ENCODE measurements at regions not wholly inside any gene's neighbourhood (a gene's known extent, or its start where the extent isn't known, plus 50 kb on each side); places are given as distances from the start of the nearest gene placed in this dataset.

GRCh38 chr2:49861821-49862220 is 707.5 kb upstream of the FSHR start:
- no peak for TF ChIP-seq CTCF (IDR thresholded peaks at IDR 0.05; ENCODE audit: insufficient read depth, low read length)
- no peak for DNase-seq (ENCODE audit: low read depth)

DNA sequence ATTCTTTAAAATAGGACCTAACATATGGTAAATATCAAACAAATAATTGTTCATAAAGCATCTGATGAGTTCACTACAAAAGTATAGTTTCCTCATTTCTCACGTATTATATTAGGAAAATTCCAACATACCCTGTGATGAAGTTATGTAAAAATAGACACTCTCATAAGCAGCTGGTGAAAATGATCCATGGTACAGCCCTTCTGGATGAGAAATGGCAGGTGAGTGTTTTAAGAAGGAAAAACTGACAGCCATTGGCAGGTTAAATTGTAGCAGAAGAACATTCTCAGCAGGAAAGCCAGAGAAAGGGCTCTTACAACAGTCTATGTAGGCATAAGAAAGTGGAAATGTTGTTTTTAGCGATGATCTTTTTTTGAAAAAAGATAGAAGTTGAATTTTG is 706.5 kb upstream of the FSHR start:
- TF ChIP-seq CTCF (IDR thresholded peaks at IDR 0.05; ENCODE audit: insufficient read depth, low read length): no peak
- DNase-seq (ENCODE audit: low read depth): no peak
- no peak overlapping the region for H3K4me3 ChIP-seq (ENCODE audit: low read depth, low read length)

More at GRCh38 chr2:49861821-49862220, 707.5 kb upstream of the FSHR start:
- no peak overlapping the region for H3K4me3 ChIP-seq (ENCODE audit: low read depth, low read length)

GRCh38 chr2:49860170-49860569 is 705.9 kb upstream of the FSHR start:
- DNase-seq (ENCODE audit: low read depth): no peak
- no peak for TF ChIP-seq CTCF (IDR thresholded peaks at IDR 0.05; ENCODE audit: insufficient read depth, low read length)
- no peak overlapping the region for H3K4me3 ChIP-seq (ENCODE audit: low read depth, low read length)

- no peak for TF ChIP-seq CTCF (IDR thresholded peaks at IDR 0.05; ENCODE audit: insufficient read depth, low read length)
- H3K4me3 ChIP-seq (ENCODE audit: low read depth, low read length): no peak overlapping the region
- no peak for DNase-seq (ENCODE audit: low read depth)
Measured at GRCh38 chr2:49858657-49859056, 704.3 kb upstream of the FSHR start.

DNA sequence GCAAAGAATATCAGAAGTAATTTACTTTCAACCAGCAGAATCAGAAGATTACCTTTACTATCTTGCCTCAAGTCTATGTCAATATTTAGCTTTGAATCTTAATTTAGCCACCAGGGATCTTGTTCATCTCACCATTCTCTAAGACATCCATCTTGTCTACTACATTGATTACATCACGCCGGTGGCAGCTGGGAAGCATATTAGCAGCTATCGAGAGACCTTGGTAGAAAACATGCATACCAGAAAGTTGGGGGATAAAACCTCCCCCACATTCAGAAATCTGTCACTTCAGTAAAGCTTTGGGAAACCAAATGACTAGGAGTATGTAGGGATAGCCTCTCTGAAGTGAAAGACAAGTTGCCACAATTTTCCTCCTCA is 703.8 kb upstream of the FSHR start:
- H3K4me3 ChIP-seq (ENCODE audit: low read depth, low read length): no peak overlapping the region
- DNase-seq (ENCODE audit: low read depth): no peak
- no peak for TF ChIP-seq CTCF (IDR thresholded peaks at IDR 0.05; ENCODE audit: insufficient read depth, low read length)

DNA sequence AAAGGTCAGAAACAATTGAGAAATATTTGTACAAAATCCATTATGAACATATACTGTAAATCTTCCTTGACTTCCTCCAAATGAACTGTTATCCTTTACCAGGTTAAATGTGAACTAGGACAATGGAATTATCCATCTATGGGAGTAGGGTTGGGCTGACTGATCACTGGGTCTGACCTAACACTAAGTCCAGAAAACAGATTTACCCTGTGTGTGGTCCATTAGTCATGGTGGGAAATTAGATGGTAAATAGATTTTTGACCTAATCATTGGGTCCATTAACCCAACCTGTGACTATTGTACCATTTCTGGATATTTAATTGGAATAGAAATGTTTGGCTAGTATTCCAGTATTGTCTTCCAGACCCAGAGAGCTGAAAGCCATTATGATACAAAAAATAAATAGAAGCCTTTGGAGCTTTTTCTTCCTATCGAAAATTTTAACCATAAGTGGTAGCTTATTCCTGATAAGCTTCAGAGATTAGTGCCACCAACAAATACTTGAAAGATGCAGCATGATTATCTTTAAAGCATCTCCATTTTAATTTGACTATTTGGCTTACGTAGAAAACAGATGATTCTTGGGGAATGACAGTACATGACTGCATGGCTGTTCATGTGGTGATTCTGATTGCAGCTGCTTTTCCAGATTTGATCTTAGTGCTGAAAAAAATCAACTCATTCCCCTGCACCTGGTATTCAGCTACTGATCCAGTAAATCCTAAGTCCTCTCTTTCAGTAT is 703.2 kb upstream of the FSHR start:
- TF ChIP-seq CTCF (IDR thresholded peaks at IDR 0.05; ENCODE audit: insufficient read depth, low read length): no peak
- no peak overlapping the region for H3K4me3 ChIP-seq (ENCODE audit: low read depth, low read length)
- DNase-seq (ENCODE audit: low read depth): no peak

DNA sequence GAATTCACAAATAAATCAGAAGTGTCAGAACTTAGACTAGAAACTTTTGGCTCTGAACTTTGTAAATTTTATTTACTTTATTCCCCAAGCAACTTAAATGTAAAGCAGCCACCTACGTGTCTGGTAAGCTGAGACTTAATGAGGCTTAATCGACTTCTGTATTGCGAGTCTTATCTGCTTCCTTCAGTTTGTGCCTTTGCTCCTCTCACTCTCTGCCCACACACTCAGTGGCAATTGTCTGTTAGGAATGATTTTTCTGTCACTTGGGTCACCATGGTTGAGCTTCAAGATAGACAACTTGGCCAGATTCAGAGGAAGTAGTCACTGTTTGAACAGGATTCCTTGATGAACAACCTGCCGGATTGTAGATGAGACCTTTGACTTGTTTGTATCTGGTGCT is 691.4 kb upstream of the FSHR start:
- DNase-seq (ENCODE audit: low read depth): no peak
- TF ChIP-seq CTCF (IDR thresholded peaks at IDR 0.05; ENCODE audit: insufficient read depth, low read length): no peak
- no peak overlapping the region for H3K4me3 ChIP-seq (ENCODE audit: low read depth, low read length)

All from fibroblast of the aortic adventitia (primary cell).